C4-2B (cell line): ENCODE measurements at regions not wholly inside any gene's neighbourhood (a gene's known extent, or its start where the extent isn't known, plus 50 kb on each side); places are given as distances from the start of the nearest gene placed in this dataset.

Experiments used
- ZFX ChIP-seq: fragments of 450-650 bp; IDR thresholded peaks from 2 replicates; pipeline ENCODE4 v1.6.1; 2017
- TF ChIP-seq, protein P1 (sequence below): fragments of 450-650 bp; conservative IDR thresholded peaks from 2 replicates; pipeline ENCODE4 v1.5.1; 2017; ENCODE audit warnings: mild to moderate bottlenecking

DNA sequence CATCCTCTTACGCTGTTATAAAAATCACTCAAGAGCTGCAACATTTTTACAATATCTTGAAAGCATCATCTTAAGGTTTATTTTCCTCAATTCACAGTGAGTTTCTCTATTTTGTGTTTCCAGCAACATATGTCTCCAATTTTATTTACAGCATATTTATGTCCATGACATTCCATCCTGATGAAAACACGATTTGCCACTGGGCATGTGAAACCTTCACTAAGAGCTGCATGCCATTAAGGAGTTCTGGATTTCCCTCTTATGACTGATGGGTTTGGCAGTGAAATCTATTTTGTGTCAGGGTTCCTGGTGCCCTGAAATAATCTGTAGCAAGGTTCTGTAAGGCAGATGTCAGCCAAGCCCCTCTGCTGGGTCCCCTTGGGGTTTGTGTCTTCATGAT lies 527.6 kb upstream of the KLF12 start:
- TF ChIP-seq, protein P1, sequence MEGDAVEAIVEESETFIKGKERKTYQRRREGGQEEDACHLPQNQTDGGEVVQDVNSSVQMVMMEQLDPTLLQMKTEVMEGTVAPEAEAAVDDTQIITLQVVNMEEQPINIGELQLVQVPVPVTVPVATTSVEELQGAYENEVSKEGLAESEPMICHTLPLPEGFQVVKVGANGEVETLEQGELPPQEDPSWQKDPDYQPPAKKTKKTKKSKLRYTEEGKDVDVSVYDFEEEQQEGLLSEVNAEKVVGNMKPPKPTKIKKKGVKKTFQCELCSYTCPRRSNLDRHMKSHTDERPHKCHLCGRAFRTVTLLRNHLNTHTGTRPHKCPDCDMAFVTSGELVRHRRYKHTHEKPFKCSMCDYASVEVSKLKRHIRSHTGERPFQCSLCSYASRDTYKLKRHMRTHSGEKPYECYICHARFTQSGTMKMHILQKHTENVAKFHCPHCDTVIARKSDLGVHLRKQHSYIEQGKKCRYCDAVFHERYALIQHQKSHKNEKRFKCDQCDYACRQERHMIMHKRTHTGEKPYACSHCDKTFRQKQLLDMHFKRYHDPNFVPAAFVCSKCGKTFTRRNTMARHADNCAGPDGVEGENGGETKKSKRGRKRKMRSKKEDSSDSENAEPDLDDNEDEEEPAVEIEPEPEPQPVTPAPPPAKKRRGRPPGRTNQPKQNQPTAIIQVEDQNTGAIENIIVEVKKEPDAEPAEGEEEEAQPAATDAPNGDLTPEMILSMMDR: no peak
- no peak for TF ChIP-seq ZFX
